Liver (tissue), 8 donors: ENCODE measurements at regions not wholly inside any gene's neighbourhood (a gene's known extent, or its start where the extent isn't known, plus 50 kb on each side); places are given as distances from the start of the nearest gene placed in this dataset.

Experiments used
- DNase-seq: peaks from one replicate; pipeline ENCODE4 v3.0.0-alpha.2; 2017; ENCODE audit warnings: low spot score
- H3K27ac ChIP-seq, 2 donors: one replicate each; pipeline ENCODE4 v1.7.0; 2013; ENCODE audit warnings: inconsistent platforms in 2 of 2, low read length in 2 of 2, control low read depth in 1 of 2, low read depth in 1 of 2, mild to moderate bottlenecking in 1 of 2
- H3K27me3 ChIP-seq, 4 donors: one replicate each; pipeline versions ENCODE4 v1.6.1 to v1.7.0; 2013; ENCODE audit warnings: low read length in 3 of 4, inconsistent platforms in 1 of 4, mild to moderate bottlenecking in 1 of 4, moderate library complexity in 1 of 4; ENCODE audit not compliant: control insufficient read depth in 4 of 4, insufficient read depth in 4 of 4
- H3K36me3 ChIP-seq, 4 donors: one replicate each; pipeline versions ENCODE4 v1.6.1 to v1.7.0; 2013; ENCODE audit warnings: low read length in 3 of 4, mild to moderate bottlenecking in 3 of 4, low read depth in 1 of 4, moderate library complexity in 1 of 4; ENCODE audit not compliant: control insufficient read depth in 4 of 4, insufficient read depth in 3 of 4
- H3K4me1 ChIP-seq, 4 donors: one replicate each; pipeline versions ENCODE4 v1.6.1 to v1.7.0; 2013; ENCODE audit warnings: low read length in 3 of 4, mild to moderate bottlenecking in 3 of 4, moderate library complexity in 1 of 4; ENCODE audit not compliant: control insufficient read depth in 4 of 4, insufficient read depth in 4 of 4
- H3K4me3 ChIP-seq, 3 donors: one replicate each; pipeline versions ENCODE4 v1.6.1 to v1.7.0; 2013; ENCODE audit warnings: low read length in 3 of 3, control low read depth in 1 of 3, low read depth in 1 of 3, mild to moderate bottlenecking in 1 of 3
- H3K9ac ChIP-seq, 2 donors: one replicate each; pipeline ENCODE4 v1.7.0; 2013; ENCODE audit warnings: low read length in 2 of 2, mild to moderate bottlenecking in 2 of 2, moderate library complexity in 2 of 2, control low read depth in 1 of 2, low read depth in 1 of 2
- H3K9me3 ChIP-seq, 4 donors: one replicate each; pipeline versions ENCODE4 v1.6.1 to v1.7.0; 2013; ENCODE audit warnings: low read length in 3 of 4; ENCODE audit not compliant: control insufficient read depth in 4 of 4
- CTCF ChIP-seq: fragments of 150-350 bp; IDR thresholded peaks from 2 replicates; pipeline ENCODE4 v1.5.1; 2017; ENCODE audit warnings: improper control_type of control experiment, low read depth, low read length; ENCODE audit not compliant: missing input control
- FOXA1 ChIP-seq: IDR thresholded peaks from 2 replicates; pipeline ENCODE4 v1.6.1; 2016; ENCODE audit warnings: antibody characterized with exemption
- FOXA2 ChIP-seq: IDR thresholded peaks from 2 replicates; pipeline ENCODE4 v1.6.1; 2016; ENCODE audit warnings: antibody characterized with exemption
- GABPA ChIP-seq, 2 donors: IDR thresholded peaks in 1 of 2; conservative IDR thresholded peaks in 1 of 2; 2 replicates each; pipeline ENCODE4 v1.6.1; 2016; ENCODE audit warnings: antibody characterized with exemption in 2 of 2, mild to moderate bottlenecking in 1 of 2, moderate library complexity in 1 of 2
- HNF4A ChIP-seq, 2 donors: conservative IDR thresholded peaks; 2 replicates each; pipeline ENCODE4 v1.6.1; 2016; ENCODE audit warnings: antibody characterized with exemption in 2 of 2, mild to moderate bottlenecking in 2 of 2
- HNF4G ChIP-seq: IDR thresholded peaks from 2 replicates; pipeline ENCODE4 v1.6.1; 2016; ENCODE audit warnings: antibody characterized with exemption
- NR2F2 ChIP-seq: IDR thresholded peaks from 2 replicates; pipeline ENCODE4 v1.6.1; 2016; ENCODE audit warnings: antibody characterized with exemption
- RAD21 ChIP-seq, 2 donors: IDR thresholded peaks; 2 replicates each; pipeline ENCODE4 v1.6.1; 2016; ENCODE audit warnings: antibody characterized with exemption in 2 of 2, mild to moderate bottlenecking in 2 of 2
- REST ChIP-seq: IDR thresholded peaks from 2 replicates; pipeline ENCODE4 v1.6.1; 2016; ENCODE audit warnings: antibody characterized with exemption, mild to moderate bottlenecking
- TAF1 ChIP-seq: conservative IDR thresholded peaks from 2 replicates; pipeline ENCODE4 v1.6.1; 2016; ENCODE audit warnings: antibody characterized with exemption, mild to moderate bottlenecking
- WGBS: extraction: QIAGEN DNeasy Blood & Tissue Kit; methylation state at CpG from one replicate; pipeline ENCODE4 v1.1.7; 2013; 5-methylcytosine and 5-hydroxymethylcytosine counted together
- TF ChIP-seq, protein P1 (sequence below): IDR thresholded peaks from 2 replicates; pipeline ENCODE4 v1.6.1; 2016; ENCODE audit warnings: antibody characterized with exemption
- TF ChIP-seq, protein P2 (sequence below): IDR thresholded peaks from 2 replicates; pipeline ENCODE4 v1.6.1; 2016; ENCODE audit warnings: antibody characterized with exemption
- donor health status: healthy.
- donor health status: healthy.
- donor health status: healthy.
- donor health status: healthy.
- donor health status: healthy.

- Histone ChIP-seq H3K27ac (no peak overlapping the region), H3K4me1 (no peaks in the 10 kb centered on the region), H3K9ac (no peak overlapping the region), H3K36me3 (no peaks in the 10 kb centered on the region), H3K9me3 (no peaks in the 10 kb centered on the region), H3K27me3 (no peaks in the 10 kb centered on the region), H3K4me3 (no peak overlapping the region)
- TF ChIP-seq FOXA2 (no peak), HNF4G (no peak), GABPA (IDR thresholded peaks at IDR 0.05 in 1 of 2, conservative IDR thresholded peaks at IDR 0.05 in 1 of 2) (no peak), REST (no peak), FOXA1 (no peak)
- DNase-seq = no peak
Measured at GRCh38 chr14:53783256-53783655, 173.4 kb downstream of the BMP4 start.

GRCh38 chr14:53780051-53780555, 176.5 kb downstream of the BMP4 start:
- Histone ChIP-seq H3K27ac (no peak overlapping the region), H3K9ac (no peak overlapping the region), H3K27me3 (no peaks in the 10 kb centered on the region), H3K9me3 (no peaks in the 10 kb centered on the region), H3K36me3 (no peaks in the 10 kb centered on the region), H3K4me1 (no peaks in the 10 kb centered on the region), H3K4me3 (no peak overlapping the region)
- WGBS = 93% methylated on average over 7 of the region's 7 CpGs
- TF ChIP-seq RAD21 (IDR thresholded peaks at IDR 0.05) = no peak
- TF ChIP-seq, protein P1, sequence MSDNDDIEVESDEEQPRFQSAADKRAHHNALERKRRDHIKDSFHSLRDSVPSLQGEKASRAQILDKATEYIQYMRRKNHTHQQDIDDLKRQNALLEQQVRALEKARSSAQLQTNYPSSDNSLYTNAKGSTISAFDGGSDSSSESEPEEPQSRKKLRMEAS = no peak
- TF ChIP-seq CTCF = no peak
- no peak for TF ChIP-seq HNF4G
- TF ChIP-seq NR2F2 = no peak
- TF ChIP-seq FOXA1 = no peak
- no peak for DNase-seq

DNA sequence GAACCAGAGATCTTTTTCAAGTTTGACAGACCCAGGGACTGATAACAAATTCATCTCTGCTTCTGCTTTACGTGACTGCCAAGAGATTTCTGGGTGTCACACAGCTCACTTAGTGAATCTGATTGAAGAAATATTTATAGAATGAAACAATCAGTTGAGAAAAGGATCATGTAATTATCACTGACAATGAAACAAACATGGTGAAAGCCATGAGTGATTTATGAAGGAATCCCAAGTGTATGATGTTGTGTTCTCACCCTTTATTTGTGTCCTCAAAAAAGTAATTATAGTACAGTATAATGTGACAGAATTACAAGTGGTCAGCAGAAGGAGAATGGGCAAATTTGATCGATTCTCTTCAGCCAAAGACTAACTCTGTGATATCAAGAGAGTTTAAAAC, 177.3 kb downstream of the BMP4 start:
- no peaks in the 10 kb centered on the region for H3K27me3 ChIP-seq
- H3K27ac ChIP-seq = no peak overlapping the region
- no peak for DNase-seq
- H3K36me3 ChIP-seq = no peaks in the 10 kb centered on the region
- no peaks in the 10 kb centered on the region for H3K4me1 ChIP-seq
- 58% methylated on average over 2 of the region's 2 CpGs for WGBS
- TF ChIP-seq HNF4G (no peak), GABPA (IDR thresholded peaks at IDR 0.05 in 1 of 2, conservative IDR thresholded peaks at IDR 0.05 in 1 of 2) (no peak), RAD21 (IDR thresholded peaks at IDR 0.05) (no peak), HNF4A (conservative IDR thresholded peaks at IDR 0.05) (no peak), TAF1 (no peak), CTCF (no peak), REST (no peak)
- TF ChIP-seq, protein P2, sequence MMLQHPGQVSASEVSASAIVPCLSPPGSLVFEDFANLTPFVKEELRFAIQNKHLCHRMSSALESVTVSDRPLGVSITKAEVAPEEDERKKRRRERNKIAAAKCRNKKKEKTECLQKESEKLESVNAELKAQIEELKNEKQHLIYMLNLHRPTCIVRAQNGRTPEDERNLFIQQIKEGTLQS = no peak
- no peak overlapping the region for H3K4me3 ChIP-seq
- H3K9me3 ChIP-seq = no peaks in the 10 kb centered on the region
- no peak overlapping the region for H3K9ac ChIP-seq
